ENCODE measurements at regions not wholly inside any gene's neighbourhood (a gene's known extent, or its start where the extent isn't known, plus 50 kb on each side); places are given as distances from the start of the nearest gene placed in this dataset.

DNA sequence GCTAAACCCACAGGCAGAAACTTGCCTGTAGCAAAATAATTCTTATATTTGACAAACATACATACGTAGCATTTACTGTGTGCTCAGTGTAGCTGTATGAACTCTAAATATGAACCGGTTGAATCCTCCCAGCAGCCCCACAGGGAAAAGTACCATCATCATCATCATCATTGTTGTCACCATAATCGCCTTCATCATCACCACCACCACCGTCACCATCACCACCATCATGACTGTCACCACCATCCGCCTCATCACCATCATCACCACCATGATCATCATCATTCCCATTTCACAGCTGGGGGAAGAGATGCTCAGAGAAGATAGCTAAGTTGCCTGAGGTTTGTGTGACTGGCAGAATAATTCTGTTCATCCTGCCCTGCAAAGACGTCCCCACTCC, 81.7 kb downstream of the IRF8 start:
- TF ChIP-seq, protein P1, sequence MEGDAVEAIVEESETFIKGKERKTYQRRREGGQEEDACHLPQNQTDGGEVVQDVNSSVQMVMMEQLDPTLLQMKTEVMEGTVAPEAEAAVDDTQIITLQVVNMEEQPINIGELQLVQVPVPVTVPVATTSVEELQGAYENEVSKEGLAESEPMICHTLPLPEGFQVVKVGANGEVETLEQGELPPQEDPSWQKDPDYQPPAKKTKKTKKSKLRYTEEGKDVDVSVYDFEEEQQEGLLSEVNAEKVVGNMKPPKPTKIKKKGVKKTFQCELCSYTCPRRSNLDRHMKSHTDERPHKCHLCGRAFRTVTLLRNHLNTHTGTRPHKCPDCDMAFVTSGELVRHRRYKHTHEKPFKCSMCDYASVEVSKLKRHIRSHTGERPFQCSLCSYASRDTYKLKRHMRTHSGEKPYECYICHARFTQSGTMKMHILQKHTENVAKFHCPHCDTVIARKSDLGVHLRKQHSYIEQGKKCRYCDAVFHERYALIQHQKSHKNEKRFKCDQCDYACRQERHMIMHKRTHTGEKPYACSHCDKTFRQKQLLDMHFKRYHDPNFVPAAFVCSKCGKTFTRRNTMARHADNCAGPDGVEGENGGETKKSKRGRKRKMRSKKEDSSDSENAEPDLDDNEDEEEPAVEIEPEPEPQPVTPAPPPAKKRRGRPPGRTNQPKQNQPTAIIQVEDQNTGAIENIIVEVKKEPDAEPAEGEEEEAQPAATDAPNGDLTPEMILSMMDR (conservative IDR thresholded peaks at IDR 0.05), result no peak
- H3K27ac ChIP-seq, result no peak overlapping the region

DNA sequence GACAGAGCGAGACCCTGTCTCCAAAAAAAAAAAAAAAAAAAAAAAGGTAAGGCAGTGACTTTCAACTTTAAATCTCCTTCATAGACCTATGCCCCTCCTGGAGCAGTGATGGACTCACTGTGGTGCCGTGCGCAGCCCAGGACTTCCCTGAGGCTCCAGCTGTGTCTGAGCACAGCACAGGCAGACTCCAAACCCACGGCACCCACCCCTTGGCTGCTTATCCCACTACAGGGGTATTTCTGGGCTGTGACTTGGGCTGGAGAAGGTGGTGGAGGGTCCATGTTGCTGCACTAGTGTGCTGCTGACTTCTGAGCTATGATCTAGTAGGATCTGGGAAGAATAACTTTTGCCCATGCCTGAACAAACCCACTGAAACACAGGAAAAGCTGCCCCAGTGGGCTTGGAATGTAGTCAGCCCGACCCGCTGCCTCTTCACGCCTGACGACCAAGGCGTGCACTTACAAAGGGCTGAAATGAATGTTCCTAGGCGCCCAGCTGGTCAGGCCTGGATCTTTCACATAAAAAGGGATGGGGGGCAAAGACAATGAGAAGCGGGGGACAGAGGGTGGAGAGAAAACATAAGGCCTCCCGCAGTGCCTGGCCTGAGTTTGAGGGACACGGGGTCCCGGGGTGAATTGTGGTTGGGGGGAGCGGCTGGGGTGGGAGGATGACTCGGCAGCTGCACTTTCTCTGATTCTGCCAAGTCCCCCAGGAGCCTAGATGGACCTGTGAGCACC, 83.0 kb downstream of the IRF8 start:
- TF ChIP-seq ZFX (IDR thresholded peaks at IDR 0.05), result no peak
- TF ChIP-seq, protein P1 (conservative IDR thresholded peaks at IDR 0.05), result no peak
- H3K27ac ChIP-seq, result no peak overlapping the region

DNA sequence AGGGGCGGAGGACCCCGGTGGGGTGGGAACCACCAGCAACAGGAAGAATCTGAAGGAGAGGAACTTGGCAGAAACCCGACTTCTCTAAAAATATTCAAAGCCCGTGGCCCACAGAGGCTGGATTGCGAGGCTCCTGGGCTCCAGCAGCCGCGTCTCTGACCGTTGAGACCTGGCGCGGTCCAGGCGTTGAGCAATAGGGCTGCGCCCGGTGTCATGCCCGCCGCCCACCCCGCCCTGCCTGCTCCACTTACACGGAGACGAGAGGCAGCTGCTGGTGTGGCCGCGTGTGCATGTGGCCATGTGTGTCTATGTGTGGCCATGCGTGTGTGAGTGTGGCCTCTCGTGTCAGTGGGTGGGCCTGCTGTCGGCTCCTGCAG, 83.6 kb downstream of the IRF8 start:
- no peak overlapping the region for H3K27ac ChIP-seq
- TF ChIP-seq, protein P1 (conservative IDR thresholded peaks at IDR 0.05), result no peak
- no peak for TF ChIP-seq ZFX (IDR thresholded peaks at IDR 0.05)

DNA sequence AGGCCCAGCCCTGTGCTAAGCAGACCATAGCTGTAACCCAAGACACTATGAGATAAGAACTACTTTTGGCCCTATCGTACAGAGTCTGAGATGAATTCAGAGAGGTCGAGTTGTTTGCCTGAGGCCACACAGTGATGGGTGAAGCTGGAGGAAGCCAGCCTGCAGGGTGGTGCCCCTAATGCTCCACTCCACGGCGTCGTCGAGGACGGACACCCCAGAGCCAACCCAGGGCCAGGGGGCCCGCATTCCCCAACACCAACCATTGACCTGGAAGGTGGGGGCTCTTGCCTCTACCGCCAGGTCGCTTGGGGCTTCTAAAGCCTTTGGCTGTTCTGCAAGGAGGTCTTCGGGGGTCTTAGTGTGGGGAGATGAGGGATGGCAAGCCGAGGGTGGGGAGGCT, 84.1 kb downstream of the IRF8 start:
- TF ChIP-seq ZFX (IDR thresholded peaks at IDR 0.05), result no peak
- TF ChIP-seq, protein P1 (conservative IDR thresholded peaks at IDR 0.05), result no peak
- H3K27ac ChIP-seq, result no peak overlapping the region

DNA sequence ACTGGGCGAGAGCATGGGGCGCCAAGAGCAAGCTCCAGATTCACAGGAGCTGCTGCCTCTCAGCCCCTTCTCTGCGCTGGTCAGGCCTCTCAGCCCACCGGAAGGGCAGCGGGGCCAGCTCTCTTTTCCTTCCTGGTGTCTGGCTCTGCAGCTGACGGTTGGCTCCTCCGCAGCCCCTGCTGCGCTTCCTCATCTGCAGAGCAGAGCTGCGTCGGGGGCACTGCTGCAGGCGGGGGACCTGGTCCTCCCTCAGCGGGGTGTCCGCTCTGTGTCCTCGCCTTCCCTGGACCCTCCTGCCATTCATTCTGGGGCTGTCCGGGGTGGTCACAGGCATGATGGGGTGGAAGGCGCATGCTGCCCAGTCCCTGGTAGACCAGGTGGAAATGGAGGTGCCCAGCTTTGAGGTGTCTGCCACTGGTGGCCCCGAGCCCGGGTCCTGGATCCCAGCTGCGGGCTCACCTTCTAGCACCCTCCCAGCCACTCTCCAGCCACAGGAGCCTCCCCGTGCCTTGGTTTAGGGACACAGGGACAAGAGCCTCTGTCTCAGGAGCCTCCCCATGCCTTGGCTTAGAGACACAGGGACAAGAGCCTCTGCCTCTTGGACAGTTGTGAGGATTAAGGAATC, 84.8 kb downstream of the IRF8 start:
- H3K27ac ChIP-seq, result no peak overlapping the region
- no peak for TF ChIP-seq ZFX (IDR thresholded peaks at IDR 0.05)
- TF ChIP-seq, protein P1 (conservative IDR thresholded peaks at IDR 0.05), result no peak

DNA sequence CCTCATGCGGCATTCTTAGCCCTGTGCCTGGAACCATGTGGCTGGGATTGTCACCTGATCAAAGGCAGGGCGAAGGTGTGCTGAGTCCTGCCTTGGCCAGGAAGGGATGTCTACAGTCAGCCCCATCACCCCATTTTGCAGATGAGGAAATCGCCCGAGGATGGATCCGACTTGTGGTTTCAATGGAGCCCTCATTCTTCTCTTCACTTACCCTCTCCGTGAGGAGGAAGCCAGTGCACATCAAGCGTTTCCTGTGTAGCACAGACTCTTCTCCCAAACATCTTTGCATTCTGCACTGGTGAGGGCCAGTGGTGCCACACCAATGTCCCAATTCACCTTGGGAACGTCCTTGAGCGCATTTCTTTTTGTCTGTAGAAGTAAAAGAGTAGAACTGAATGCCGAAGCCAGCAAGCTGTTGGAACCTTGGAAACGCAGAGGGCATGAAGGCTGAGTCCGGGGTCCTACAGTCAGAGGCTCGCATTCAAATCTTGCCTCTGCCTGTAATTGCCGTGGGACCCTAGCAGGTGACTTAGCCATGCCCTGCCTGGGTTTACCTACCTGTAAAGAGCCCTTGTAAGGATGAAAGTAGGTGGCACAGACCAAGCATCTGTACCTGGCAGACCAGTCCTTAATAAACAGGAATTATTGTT, 85.4 kb downstream of the IRF8 start:
- TF ChIP-seq, protein P1 (conservative IDR thresholded peaks at IDR 0.05), result no peak
- no peak for TF ChIP-seq ZFX (IDR thresholded peaks at IDR 0.05)
- H3K27ac ChIP-seq, result no peak overlapping the region

DNA sequence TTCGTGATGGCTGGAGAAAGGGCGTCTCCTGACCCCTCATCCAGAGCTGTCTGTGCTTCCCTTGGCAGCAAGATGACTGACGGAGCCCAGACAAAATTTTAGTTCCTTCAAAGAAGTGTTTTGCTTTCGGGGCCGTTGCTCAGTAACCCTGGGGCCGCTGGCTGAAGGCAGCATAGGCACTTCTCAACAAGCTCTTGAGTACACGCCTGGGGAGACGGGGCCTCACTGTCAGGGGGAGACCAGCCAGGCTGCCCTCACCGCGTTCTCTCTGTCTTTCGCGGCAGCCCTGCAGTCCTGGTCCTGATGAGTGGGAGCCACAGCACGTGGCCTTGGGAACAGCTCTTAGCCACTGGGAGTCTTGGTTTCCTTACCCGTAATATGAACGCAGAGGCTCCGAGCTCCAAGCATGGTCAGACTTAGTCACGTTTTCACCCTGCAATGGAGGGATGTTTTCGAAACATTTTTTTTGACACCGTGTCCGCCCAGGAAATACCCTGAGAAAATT, 86.0 kb downstream of the IRF8 start:
- no peak for TF ChIP-seq ZFX (IDR thresholded peaks at IDR 0.05)
- TF ChIP-seq, protein P1 (conservative IDR thresholded peaks at IDR 0.05), result no peak
- no peak overlapping the region for H3K27ac ChIP-seq

All from C4-2B (cell line).